ENCODE measurements at regions not wholly inside any gene's neighbourhood (a gene's known extent, or its start where the extent isn't known, plus 50 kb on each side); places are given as distances from the start of the nearest gene placed in this dataset.
"Not testable (repeated sequence)": the region's sequence is repeated elsewhere in the genome, so short reads cannot be mapped to it uniquely, and the experiment has no call there.

DNA sequence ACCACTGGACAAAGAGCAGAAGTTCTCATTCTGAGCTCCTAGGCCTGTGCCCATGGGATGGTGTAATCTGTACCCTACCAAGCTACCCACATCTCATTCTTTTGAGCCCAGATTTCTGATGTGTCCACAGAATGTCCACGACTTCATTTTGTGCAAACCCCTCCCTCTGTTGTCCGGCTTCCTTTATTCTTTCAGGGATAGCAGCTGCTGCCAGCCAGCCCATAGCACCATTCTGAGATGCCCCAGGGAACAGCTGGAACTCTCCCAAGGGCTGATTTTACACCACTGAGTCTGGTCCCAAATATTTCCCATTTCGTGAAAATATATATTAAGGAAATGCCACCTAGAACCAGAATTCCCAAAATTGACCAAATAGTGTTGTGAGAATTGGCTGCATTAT is 236.6 kb downstream of the SATB1 start:
- no peak for DNase-seq

GRCh38 chr3:18185624-18186023 is 239.5 kb downstream of the SATB1 start:
- DNase-seq: no peak

DNA sequence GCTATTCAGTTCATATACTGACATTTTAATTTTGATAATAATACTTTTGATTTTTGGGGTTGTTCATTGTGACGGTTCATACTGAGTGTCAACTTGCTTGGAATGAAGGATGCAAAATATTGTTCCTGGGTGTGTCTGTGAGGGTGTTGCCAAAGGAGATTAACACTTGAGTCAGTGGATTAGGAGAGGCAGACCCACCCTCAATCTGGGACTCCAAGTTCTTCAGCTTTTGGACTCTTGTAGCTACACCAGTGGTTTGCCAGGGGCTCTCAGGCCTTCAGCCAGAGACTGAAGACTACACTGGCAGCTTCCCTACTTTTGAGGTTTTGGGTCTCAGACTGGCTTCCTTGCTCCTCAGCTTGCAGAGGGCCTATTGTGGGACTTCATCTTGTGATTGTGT is 242.2 kb downstream of the SATB1 start:
- not testable (repeated sequence) for DNase-seq

DNA sequence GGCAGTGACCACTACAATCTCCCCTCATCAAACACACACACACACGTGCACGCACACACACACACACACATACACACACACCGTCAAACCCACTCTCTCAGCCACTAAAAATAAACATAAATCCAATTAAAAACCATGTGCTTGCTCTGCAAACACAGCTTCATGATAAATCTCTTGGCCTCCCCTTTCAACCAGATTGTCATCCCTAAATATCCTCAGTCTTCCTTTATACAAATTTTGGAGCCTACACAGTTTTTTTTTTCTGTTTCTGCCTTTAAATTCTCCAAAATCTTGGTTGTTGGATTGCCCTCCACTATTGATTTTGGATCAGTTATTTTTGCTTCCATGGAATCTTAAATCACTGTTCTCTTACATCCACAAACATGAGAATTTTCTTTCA is 245.6 kb downstream of the SATB1 start:
- no peak for DNase-seq

- no peak for DNase-seq
Observed at GRCh38 chr3:18177271-18177670, 247.9 kb downstream of the SATB1 start.

DNA sequence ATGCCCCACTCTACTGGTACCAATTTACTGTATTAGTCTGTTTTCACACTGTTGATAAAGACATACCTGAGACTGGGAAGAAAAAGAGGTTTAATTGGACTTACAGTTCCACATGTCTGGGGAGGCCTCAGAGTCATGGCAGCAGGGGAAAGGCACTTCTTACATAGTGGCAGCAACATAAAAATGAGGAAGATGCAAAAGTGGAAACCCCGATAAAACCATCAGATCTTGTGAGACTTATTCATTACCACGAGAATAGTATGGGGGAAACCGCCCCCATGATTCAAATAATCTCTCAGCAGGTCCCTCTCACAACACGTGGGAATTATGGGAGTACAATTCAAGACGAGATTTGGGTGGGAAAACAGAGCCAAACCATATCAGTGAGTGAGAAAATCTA is 251.2 kb downstream of the SATB1 start:
- DNase-seq: not testable (repeated sequence)

DNA sequence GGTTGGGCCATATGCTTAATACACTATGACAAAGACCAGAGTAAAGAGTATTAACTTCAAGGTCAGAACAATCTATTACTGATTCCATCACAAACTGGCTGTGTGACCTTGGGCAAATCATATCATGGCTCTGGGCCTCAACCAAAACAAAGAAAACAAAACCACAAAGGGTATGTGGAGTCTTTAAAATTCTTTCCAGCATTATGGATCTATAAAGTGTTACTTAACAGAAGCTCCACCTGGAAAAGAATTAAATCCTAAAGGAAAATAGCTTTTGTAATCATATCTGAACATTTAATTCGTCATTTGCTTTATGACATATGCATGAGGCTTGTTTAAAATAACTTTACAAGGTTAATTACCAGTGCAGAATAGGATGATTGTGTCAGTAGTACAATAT is 265.5 kb downstream of the SATB1 start:
- no peak for DNase-seq

- DNase-seq: no peak
Observed at GRCh38 chr3:18153571-18154173, 271.5 kb downstream of the SATB1 start.

GRCh38 chr3:18151199-18151598 is 273.9 kb downstream of the SATB1 start:
- no peak for DNase-seq

DNA sequence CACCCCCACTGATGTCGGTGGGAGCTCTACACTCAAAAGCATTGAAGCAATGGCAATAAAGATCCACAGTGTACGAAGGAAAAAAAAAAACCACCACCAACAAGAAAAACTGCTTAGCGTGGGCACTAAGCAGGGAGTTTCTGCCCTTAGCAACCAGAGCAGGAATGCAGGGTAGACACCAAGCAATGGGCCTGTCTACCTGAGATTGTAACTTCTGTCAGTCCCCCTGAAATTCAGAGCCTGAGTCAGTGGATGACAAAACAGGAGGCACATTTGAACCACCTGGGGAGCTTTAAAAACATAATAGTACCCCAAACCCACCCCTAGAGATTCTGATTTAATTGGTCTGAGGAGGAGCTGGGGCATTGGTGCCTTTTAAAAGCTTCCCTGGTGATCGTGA is 275.2 kb downstream of the SATB1 start:
- no peak for DNase-seq

DNA sequence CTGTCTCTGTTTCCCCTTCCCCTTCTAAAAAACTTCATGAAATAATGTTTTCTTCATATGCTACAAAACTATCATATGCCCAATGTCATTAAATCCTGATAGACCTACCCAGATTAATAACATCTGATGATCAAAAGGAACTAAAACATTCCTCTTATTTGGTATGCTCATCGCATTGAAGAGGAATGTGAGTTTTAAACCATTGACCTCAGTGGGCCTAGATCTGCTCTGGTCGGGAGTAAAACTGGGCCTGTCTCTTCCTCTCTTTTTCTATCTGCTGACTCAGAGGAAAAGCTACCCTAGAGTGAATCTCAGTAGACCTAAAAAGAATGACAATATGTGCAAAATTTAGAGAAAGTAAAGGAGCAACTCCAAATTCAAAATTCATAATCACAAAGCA is 275.8 kb downstream of the SATB1 start:
- no peak for DNase-seq

DNA sequence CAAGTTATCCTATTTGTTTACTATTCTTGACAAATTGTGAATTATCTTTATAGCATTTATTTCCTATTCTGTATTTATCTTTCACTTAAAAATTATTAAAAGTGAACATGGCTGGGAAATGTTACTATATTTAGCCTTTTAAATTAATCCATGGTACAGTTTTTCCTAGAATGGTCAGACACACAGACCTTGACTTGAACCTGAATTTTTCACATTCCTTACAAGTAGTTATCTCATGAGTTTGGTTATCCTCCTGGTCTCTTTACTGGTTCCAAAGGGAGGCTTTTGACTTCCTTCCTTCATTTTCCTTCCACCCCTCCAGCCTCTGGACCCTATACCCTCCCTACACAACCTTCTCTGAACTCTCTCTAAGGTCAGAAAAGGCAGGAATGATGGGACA is 280.6 kb downstream of the SATB1 start:
- DNase-seq: no peak

DNA sequence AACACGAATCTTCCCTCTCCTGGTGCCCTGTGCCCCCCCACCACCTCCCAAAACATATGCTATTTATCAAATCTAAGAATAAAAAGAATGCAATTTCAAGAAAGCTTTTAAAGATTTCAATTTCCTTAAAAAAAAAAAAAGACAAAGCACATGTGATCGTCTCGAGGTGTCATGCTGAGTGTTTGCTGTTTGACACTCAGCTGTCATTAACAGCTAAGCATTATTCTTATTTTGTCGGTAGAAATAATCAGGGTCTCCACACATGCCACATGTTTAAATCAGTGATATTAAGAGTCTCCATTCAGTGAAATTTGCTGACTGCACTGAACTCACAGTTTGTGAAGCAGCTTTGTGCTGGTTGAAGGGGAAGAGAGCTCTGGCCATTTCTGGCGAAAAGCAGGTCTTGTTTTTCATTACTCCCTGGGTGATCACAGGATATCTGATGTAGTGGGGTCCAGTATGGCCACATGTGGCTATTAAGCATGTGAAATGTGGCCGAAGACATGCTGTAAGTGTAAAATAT is 281.8 kb downstream of the SATB1 start:
- no peak for DNase-seq

DNA sequence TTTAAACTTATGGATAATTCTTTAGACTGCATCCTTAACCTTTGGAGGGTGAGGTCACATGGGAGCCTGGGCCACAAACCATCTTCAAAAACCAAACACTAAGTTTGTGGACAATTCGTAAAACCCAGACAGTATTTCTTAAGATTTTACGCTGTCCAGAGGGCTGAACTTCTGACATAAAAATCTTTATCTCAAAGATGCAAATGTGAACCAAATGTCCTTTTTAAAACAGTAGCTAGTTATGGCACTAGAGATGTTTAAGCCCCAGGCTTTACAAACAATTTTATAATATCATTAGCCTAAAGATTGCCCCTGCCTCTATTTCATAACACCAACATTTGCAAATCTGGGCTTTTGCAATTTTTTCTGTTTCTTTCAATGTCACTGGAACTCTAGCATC is 287.2 kb downstream of the SATB1 start:
- DNase-seq: no peak

DNA sequence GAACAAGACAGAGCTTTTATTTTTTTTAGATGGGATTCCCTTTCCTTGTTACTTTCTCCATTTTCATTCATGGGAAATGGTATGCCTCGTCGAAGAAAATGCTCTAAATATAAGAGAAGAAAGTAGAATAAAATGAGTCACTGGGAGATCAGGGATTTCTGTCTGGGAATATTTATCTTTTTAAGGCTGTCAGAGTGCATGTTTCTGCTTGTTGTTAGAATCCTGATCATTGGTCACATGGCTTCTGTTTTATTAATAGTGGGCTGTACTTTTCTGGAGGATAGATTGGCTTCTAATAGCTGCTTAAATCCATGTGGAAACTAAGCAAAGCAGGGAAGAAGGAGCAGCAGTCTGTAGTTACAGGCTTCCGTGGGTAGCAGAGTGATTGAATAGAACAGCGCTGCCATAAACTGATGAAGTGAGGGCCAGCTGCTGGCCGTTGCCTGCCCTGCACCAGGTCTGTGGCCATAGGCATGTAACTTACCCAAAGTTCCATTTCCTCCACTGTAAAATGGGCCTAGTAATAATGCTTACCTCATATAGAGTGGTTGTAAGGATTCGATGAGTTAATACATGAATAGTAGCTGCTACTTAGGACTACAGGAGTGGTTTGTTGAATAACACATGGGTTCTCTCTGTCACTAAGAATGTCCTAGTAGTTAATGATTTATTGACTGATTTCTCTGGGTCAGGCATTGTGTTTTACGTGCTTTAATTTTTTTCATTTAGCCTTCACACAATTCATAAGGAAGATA is 289.9 kb downstream of the SATB1 start:
- no peak for DNase-seq

DNA sequence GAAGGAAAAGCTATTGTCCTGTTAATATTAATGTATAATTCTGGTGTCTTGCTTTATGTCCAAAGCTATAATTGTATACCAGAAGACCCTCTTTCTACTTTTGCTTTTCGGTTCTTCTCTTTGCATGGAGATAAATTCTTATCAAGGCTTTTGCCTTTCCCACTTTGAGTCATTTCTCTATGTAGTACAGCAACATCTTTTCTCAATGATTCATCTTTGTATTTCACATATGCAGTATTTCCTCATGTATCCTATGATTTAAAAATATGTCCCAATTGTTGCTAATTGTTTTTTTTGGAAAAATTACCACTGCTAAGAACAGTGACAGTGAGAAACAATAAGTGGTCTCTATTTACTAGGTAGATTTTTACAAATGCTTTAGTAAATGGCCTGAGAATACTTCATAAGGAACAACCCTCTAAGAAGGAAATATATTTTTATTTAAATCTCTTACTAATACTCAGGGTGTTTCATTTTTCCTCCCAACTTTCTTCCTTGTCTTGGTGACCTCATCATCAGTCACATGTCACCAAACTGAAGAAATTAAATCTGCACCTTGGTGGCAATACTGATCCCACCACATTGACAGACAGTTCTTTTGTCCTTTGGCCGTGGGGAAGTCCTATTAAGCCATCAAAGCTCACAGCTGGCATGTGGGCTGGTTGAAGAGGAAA is 290.6 kb downstream of the SATB1 start:
- no peak for DNase-seq

DNA sequence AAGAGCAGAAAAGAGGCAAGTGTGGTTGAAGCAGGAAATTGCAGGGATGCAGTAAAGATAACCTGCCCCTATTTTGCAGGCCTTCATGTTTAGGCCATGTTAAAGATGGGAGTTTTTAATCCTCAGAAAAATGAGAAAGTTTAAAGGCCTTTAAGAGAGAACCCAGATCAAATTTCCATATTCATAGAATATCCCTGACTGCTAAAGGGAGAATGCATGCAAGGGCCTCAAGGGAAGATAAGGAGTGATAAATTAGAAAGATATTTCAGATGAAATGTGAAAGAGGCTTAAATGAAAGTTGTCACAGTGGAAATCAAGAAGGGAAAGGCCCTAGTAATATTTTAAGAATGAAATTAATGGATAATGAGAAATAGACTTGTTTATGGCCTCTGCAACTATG is 292.1 kb downstream of the SATB1 start:
- no peak for DNase-seq

DNA sequence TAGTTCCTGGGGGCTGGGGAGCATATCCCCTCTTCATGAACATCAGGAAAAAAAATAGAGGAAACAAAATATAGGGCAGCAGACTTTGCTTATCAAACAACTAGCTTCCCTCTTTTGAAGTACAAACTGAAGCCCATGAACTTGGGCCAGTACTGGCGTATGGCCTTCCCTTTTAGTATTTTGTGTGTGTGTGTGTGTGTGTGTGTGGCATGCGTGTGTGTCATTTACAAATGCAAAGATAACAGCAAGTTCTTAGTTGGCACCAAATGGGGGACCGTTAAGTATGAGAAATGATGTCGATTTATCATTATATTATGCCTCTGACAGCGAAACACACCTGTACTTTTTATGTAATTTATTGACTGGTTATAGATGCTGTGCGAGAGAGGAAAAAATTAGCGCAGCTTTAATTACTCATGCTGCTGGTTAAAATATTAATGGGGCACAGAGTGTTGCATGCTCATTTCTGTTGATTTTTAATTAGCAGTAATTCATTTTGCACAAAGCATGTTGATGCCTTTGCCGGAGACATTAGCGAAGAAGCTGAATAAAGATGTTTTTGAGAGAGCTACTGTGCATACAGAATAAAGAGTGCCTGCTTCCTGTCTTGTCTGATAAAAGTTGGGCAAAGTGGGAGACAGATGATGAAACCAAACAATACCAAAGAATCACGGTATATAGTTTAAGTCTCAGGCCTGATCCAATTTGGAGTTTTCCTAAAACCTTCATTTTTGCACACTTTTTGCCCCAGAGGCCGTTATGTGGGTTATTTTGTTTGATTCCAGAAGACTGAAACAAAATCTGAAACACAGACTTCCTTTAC is 297.1 kb downstream of the SATB1 start:
- DNase-seq: no peak

- DNase-seq: no peak
Observed at GRCh38 chr3:18127174-18127858, 297.8 kb downstream of the SATB1 start.

DNA sequence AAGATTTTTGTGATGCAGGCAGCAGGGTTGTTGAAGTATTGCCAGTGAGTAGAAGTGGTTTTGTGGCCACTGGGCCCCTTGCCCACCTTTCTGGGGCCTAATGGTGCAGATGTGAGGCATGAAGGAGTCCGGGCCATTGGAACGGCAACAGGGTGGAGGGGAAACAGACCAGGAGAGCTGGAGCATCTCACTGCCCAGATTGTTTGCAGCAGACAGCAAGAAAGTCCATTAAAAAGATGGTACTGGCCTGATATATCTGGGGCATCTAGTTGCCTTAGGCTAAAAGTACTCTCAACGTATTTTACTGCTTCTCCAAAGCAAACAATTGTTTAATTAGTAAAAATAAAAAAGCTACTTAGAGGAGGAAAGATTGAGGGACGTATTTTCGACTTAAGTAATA is 298.4 kb downstream of the SATB1 start:
- DNase-seq: no peak

DNA sequence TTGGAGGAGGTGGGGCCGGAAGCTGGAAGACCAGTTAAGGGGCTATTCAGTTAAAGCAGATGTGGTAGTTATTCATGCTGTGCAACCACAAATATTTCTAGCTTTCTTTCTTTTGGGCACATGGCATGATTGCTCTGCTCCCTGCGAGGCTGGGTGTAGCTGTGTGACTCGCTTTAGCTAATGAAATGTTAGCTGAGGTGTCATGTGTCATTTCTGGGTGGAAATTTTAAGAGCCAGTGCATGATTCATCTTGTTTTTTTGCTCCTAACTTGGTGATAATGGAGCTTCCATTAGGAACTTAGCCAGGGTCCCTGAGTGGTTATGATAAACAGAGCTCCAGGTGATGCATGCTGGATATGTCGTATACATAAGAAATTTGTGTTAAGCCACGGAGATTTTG is 300.6 kb downstream of the SATB1 start:
- no peak for DNase-seq

- DNase-seq: no peak
Observed at GRCh38 chr3:18122264-18122663, 302.9 kb downstream of the SATB1 start.

- no peak for DNase-seq
Observed at GRCh38 chr3:18121020-18121419, 304.1 kb downstream of the SATB1 start.
